Activated T-helper 17 cell treated with anti-CD3 and anti-CD28 coated beads, Interleukin-2, amount 50 U/mL, for 72 hours (primary cell): ENCODE measurements at regions not wholly inside any gene's neighbourhood (a gene's known extent, or its start where the extent isn't known, plus 50 kb on each side); places are given as distances from the start of the nearest gene placed in this dataset.
"Not testable (repeated sequence)": the region's sequence is repeated elsewhere in the genome, so short reads cannot be mapped to it uniquely, and the experiment has no call there.

ENCODE experiments used
- ATAC-seq: fragments of 150-1000 bp; cut with Tn5 transposase; replicated peaks from 2 replicates; pipeline ENCODE4 v1.10.0; 2021; ENCODE audit warnings: mild to moderate bottlenecking, moderate library complexity
- H3K27ac Mint-ChIP-seq: one replicate; pipeline ENCODE4 v1.8.0; 2022; ENCODE audit warnings: mixed read lengths
- H3K27me3 Mint-ChIP-seq: one replicate; pipeline ENCODE4 v1.8.0; 2022; ENCODE audit warnings: mixed read lengths
- H3K36me3 Mint-ChIP-seq: one replicate; pipeline ENCODE4 v1.8.0; 2022; ENCODE audit warnings: low read depth, mild to moderate bottlenecking, mixed read lengths
- H3K4me1 Mint-ChIP-seq: one replicate; pipeline ENCODE4 v1.8.0; 2022; ENCODE audit warnings: mixed read lengths
- H3K4me3 Mint-ChIP-seq: one replicate; pipeline ENCODE4 v1.8.0; 2022; ENCODE audit warnings: mild to moderate bottlenecking, mixed read lengths
- H3K9me3 Mint-ChIP-seq: one replicate; pipeline ENCODE4 v1.8.0; 2022; ENCODE audit warnings: mixed read lengths

GRCh38 chr11:44379141-44380008, 69.4 kb upstream of the ALX4 start:
- Mint-ChIP-seq H3K27me3 (peaks cover 18% of the 10 kb centered on the region), H3K9me3 (no peaks in the 10 kb centered on the region), H3K27ac (no peak overlapping the region), H3K4me3 (no peak overlapping the region), H3K4me1 (no peaks in the 10 kb centered on the region), H3K36me3 (no peaks in the 10 kb centered on the region)
- ATAC-seq: no peak

GRCh38 chr11:44380009-44380313, 70.0 kb upstream of the ALX4 start:
- H3K9me3 Mint-ChIP-seq: no peaks in the 10 kb centered on the region
- ATAC-seq: no peak
- no peak overlapping the region for H3K27ac Mint-ChIP-seq
- H3K4me1 Mint-ChIP-seq: no peaks in the 10 kb centered on the region
- H3K36me3 Mint-ChIP-seq: no peaks in the 10 kb centered on the region
- peaks cover 23% of the 10 kb centered on the region for H3K27me3 Mint-ChIP-seq
- H3K4me3 Mint-ChIP-seq: no peak overlapping the region

- Mint-ChIP-seq H3K4me3 (no peak overlapping the region), H3K4me1 (no peaks in the 10 kb centered on the region), H3K27me3 (peaks cover 32% of the 10 kb centered on the region), H3K36me3 (no peaks in the 10 kb centered on the region), H3K27ac (no peak overlapping the region), H3K9me3 (no peaks in the 10 kb centered on the region)
- no peak for ATAC-seq
These were observed 70.9 kb upstream of the ALX4 start for GRCh38 chr11:44380820-44381219.

GRCh38 chr11:44381261-44381660, 71.3 kb upstream of the ALX4 start:
- Mint-ChIP-seq H3K4me1 (no peaks in the 10 kb centered on the region), H3K4me3 (no peak overlapping the region), H3K27me3 (peaks cover 36% of the 10 kb centered on the region), H3K27ac (no peak overlapping the region), H3K9me3 (no peaks in the 10 kb centered on the region), H3K36me3 (no peaks in the 10 kb centered on the region)
- no peak for ATAC-seq

GRCh38 chr11:44382118-44382517, 72.2 kb upstream of the ALX4 start:
- Mint-ChIP-seq H3K27me3 (peaks cover 40% of the 10 kb centered on the region), H3K4me1 (no peaks in the 10 kb centered on the region), H3K4me3 (no peak overlapping the region), H3K27ac (no peak overlapping the region), H3K36me3 (no peaks in the 10 kb centered on the region), H3K9me3 (no peaks in the 10 kb centered on the region)
- no peak for ATAC-seq

- peaks cover 40% of the 10 kb centered on the region for H3K27me3 Mint-ChIP-seq
- ATAC-seq: no peak
- H3K9me3 Mint-ChIP-seq: no peaks in the 10 kb centered on the region
- H3K27ac Mint-ChIP-seq: no peak overlapping the region
- H3K4me3 Mint-ChIP-seq: no peak overlapping the region
- no peaks in the 10 kb centered on the region for H3K36me3 Mint-ChIP-seq
- H3K4me1 Mint-ChIP-seq: no peaks in the 10 kb centered on the region
These were observed 72.8 kb upstream of the ALX4 start for GRCh38 chr11:44382656-44383240.

GRCh38 chr11:44383246-44383645, 73.3 kb upstream of the ALX4 start:
- ATAC-seq: no peak
- Mint-ChIP-seq H3K4me3 (no peak overlapping the region), H3K4me1 (no peaks in the 10 kb centered on the region), H3K9me3 (no peaks in the 10 kb centered on the region), H3K27ac (no peak overlapping the region), H3K27me3 (peaks cover 40% of the 10 kb centered on the region), H3K36me3 (no peaks in the 10 kb centered on the region)

GRCh38 chr11:44387415-44387814, 77.5 kb upstream of the ALX4 start:
- H3K9me3 Mint-ChIP-seq: no peaks in the 10 kb centered on the region
- no peaks in the 10 kb centered on the region for H3K4me1 Mint-ChIP-seq
- peaks cover 33% of the 10 kb centered on the region for H3K27me3 Mint-ChIP-seq
- H3K4me3 Mint-ChIP-seq: no peak overlapping the region
- no peak for ATAC-seq
- no peak overlapping the region for H3K27ac Mint-ChIP-seq
- H3K36me3 Mint-ChIP-seq: no peaks in the 10 kb centered on the region

- Mint-ChIP-seq H3K27me3 (peaks cover 29% of the 10 kb centered on the region), H3K9me3 (no peaks in the 10 kb centered on the region), H3K27ac (no peak overlapping the region), H3K36me3 (no peaks in the 10 kb centered on the region), H3K4me3 (no peak overlapping the region), H3K4me1 (no peaks in the 10 kb centered on the region)
- ATAC-seq: no peak
These were observed 77.9 kb upstream of the ALX4 start for GRCh38 chr11:44387825-44388224.

GRCh38 chr11:44388828-44389657, 79.1 kb upstream of the ALX4 start:
- no peak overlapping the region for H3K4me3 Mint-ChIP-seq
- ATAC-seq: no peak
- H3K27me3 Mint-ChIP-seq: peaks cover 33% of the 10 kb centered on the region
- H3K27ac Mint-ChIP-seq: no peak overlapping the region
- no peaks in the 10 kb centered on the region for H3K36me3 Mint-ChIP-seq
- H3K9me3 Mint-ChIP-seq: no peaks in the 10 kb centered on the region
- no peaks in the 10 kb centered on the region for H3K4me1 Mint-ChIP-seq

GRCh38 chr11:44389963-44390605, 80.1 kb upstream of the ALX4 start:
- peaks cover 36% of the 10 kb centered on the region for H3K27me3 Mint-ChIP-seq
- H3K36me3 Mint-ChIP-seq: no peaks in the 10 kb centered on the region
- no peaks in the 10 kb centered on the region for H3K4me1 Mint-ChIP-seq
- H3K4me3 Mint-ChIP-seq: no peak overlapping the region
- H3K9me3 Mint-ChIP-seq: no peaks in the 10 kb centered on the region
- H3K27ac Mint-ChIP-seq: no peak overlapping the region
- no peak for ATAC-seq

- not testable (repeated sequence) for H3K4me1 Mint-ChIP-seq, ATAC-seq, H3K27ac Mint-ChIP-seq, H3K9me3 Mint-ChIP-seq, H3K36me3 Mint-ChIP-seq, H3K4me3 Mint-ChIP-seq
- H3K27me3 Mint-ChIP-seq: peaks cover 33% of the 10 kb centered on the region
These were observed 81.1 kb upstream of the ALX4 start for GRCh38 chr11:44391004-44391403.

- not testable (repeated sequence) for H3K4me1 Mint-ChIP-seq, ATAC-seq, H3K4me3 Mint-ChIP-seq, H3K9me3 Mint-ChIP-seq, H3K36me3 Mint-ChIP-seq, H3K27ac Mint-ChIP-seq
- peaks cover 29% of the 10 kb centered on the region for H3K27me3 Mint-ChIP-seq
These were observed 86.8 kb upstream of the ALX4 start for GRCh38 chr11:44396746-44397145.

GRCh38 chr11:44397586-44398178, 87.7 kb upstream of the ALX4 start:
- Mint-ChIP-seq H3K4me1 (no peaks in the 10 kb centered on the region), H3K9me3 (no peaks in the 10 kb centered on the region), H3K27me3 (peaks cover 29% of the 10 kb centered on the region), H3K36me3 (no peaks in the 10 kb centered on the region), H3K4me3 (no peak overlapping the region), H3K27ac (no peak overlapping the region)
- ATAC-seq: no peak
